SK-N-SH (cell line): ENCODE measurements at regions not wholly inside any gene's neighbourhood (a gene's known extent, or its start where the extent isn't known, plus 50 kb on each side); places are given as distances from the start of the nearest gene placed in this dataset.

ENCODE experiments used
- EP300 ChIP-seq, 2 experiments: IDR thresholded peaks; 2 replicates each; pipeline versions ENCODE4 v1.4.0 to v1.6.1; 2012; ENCODE audit warnings: borderline replicate concordance in 1 of 2, low read depth in 1 of 2, low read length in 1 of 2
- SIN3A ChIP-seq: IDR thresholded peaks from 2 replicates; pipeline ENCODE4 v1.6.1; 2012; ENCODE audit warnings: low read depth, mild to moderate bottlenecking, low read length, moderate library complexity, borderline replicate concordance
- TAF1 ChIP-seq: IDR thresholded peaks from 2 replicates; pipeline ENCODE4 v1.6.1; 2012; ENCODE audit warnings: low read depth, mild to moderate bottlenecking, low read length, moderate library complexity, borderline replicate concordance

DNA sequence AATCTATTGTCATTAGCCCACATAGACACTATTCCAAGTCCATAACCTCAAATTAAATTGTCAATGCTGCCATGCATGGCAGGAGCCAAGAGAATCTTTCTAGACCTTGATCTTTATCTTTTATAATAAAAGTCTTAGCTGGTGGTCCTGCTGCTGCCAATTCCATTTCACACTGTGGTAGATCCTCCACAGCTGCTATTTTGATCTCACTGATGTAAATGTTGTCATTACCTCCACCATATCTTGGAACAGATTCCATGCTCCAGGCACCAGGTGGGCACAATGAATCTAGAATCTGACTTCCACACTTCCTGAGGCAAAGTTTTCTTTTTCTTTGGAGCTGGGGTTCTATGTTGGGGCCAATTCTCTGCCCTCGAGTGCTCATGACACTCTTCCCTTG is 161.2 kb downstream of the TMTC3 start:
- TF ChIP-seq TAF1: no peak
- TF ChIP-seq SIN3A: no peak
- TF ChIP-seq EP300 (IDR thresholded peaks at IDR 0.05; ENCODE audit: borderline replicate concordance in 1 of 2, low read depth in 1 of 2, low read length in 1 of 2): no peak
